Stimulated activated CD4-positive, alpha-beta T cell treated with anti-CD3 and anti-CD28 coated beads, Interleukin-15, amount 100 ng/mL, for 48 hours (primary cell): ENCODE measurements at regions not wholly inside any gene's neighbourhood (a gene's known extent, or its start where the extent isn't known, plus 50 kb on each side); places are given as distances from the start of the nearest gene placed in this dataset.
"Not testable (repeated sequence)": the region's sequence is repeated elsewhere in the genome, so short reads cannot be mapped to it uniquely, and the experiment has no call there.

ENCODE experiments used
- DNase-seq, 2 donors: peaks; one replicate each; pipeline ENCODE4 v3.0.0-alpha.2; 2020; ENCODE audit warnings: low read depth in 2 of 2

- no peak for DNase-seq
Measured at GRCh38 chr4:19520939-19521520, 730.7 kb upstream of the SLIT2 start.

DNA sequence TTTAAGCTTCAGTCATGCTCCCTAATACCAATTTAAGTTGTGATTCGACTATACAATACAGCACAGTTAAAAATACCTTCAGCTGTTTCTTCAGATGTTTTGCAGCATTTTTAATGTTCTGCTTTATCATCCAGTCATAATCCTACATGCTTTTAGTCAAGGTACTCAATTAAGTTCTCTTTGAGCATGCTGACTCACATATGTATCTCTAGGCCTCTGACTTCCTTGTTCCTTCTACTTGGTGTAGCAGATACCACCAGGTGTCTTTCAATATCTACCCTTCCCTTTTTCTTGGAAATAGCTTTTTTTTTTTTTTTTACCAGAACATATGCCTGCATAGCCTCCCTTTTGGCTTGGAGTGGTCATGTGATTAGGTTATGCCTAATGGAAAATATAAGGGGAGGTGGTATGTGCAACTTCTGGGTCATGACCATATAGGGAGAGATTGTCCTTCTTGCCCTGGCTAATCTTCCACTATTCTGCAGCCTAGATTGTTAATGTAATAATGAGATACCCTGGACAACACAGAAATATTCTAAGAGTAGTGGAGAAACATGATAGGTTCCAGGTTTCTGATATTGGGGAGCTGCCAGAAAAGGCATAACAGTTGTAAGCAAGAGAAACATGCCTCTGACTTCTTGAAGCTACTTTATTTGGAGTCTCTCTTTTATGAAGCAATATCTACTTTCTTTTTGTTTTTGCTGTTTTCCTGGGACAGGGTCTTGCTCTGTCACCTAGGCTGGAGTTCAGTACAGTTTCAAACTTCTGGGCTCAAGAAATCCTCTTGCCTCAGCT is 737.2 kb upstream of the SLIT2 start:
- DNase-seq: no peak

DNA sequence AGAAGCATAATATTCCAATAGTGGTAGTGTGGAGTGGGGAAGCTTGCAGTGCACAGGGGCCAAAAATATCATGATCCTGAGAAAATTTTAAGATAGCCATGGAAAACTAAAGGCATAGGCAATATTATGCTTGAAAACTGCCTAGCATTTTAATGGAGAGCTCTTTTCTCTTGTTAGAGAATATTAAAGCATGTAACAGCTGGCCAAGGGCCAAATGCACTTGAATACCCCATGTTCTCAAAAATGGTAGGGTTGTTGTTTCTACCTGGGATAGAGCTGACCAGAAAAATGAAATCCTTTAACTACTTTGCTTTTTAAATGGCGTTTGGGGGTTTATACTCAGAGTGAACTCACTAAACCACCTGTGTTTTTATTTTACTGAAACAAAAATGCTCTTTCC is 739.6 kb upstream of the SLIT2 start:
- no peak for DNase-seq

DNA sequence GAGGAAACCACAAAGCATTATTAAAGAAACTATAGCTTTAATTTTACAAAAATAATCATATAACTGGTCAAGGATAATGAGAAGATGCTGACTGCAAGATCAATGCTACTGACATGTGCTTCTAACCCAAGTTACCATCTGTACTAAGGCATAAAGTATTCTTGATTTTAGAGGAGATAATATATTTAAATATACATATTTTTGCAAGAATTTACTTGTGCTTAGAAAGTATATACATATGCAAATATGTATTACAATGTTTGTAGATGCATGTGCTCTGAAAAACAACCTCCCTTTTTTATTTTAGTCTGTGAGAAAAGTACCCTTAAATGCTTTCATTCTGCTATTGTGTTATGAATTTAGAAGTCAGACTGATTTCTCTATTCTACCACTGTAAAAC is 740.7 kb upstream of the SLIT2 start:
- no peak for DNase-seq

- no peak for DNase-seq
Measured at GRCh38 chr4:19508442-19508841, 743.3 kb upstream of the SLIT2 start.

DNA sequence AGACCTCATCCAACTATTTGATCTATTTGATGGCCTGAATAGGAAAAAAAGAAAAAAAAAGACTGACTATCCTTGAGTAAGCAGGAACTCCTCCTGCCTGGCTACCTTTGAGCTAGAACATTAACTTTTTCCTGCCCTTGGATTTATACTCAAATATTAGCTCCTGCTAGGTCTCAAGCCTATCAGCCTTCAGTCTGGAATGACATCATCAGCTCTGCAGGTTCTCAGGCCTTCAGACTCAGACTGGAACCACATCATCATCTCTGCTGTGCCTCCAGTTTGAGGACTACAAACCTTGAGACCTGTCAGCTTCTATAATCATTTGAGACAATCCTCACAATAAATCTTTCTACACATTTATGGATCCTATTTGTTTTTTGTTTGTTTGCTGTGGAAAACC is 754.0 kb upstream of the SLIT2 start:
- DNase-seq: no peak

DNA sequence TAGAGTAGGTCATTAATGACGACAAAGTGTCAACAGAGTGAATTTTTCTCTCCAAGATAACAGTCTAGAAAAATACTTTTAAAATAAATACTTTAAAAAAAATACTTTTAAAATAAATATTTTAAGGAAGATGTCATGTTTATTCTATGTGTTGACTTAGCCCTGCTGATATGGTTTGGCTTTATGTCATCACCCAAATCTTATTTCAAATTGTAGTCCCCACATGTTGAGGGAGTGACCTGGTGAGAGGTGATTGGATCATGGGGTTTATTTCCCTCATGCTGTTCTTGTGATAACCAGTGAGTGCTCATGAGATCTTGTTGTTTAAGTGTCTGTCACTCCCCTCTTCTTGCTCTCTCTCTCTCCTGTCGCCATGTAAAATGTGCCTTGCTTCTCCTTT is 754.9 kb upstream of the SLIT2 start:
- DNase-seq: no peak

DNA sequence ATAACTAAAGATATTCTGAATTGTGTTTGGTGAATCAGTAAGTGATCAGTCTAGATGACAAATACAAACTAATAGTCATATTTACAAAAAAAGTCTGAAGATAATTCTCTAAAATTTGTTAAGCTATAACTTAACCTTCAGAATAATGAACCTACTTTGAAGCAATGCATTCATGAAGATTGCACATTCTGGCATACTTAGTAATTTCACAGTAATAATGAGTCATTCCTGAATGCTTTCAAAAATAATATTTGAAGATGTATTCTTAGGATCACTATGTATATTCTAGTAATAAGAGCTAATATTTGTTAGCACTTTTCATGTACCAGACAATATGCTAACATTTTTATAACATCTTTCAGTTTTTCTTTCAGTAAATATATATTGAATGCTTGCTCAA is 756.7 kb upstream of the SLIT2 start:
- no peak for DNase-seq

- DNase-seq: no peak
Measured at GRCh38 chr4:19492606-19493005, 759.1 kb upstream of the SLIT2 start.

DNA sequence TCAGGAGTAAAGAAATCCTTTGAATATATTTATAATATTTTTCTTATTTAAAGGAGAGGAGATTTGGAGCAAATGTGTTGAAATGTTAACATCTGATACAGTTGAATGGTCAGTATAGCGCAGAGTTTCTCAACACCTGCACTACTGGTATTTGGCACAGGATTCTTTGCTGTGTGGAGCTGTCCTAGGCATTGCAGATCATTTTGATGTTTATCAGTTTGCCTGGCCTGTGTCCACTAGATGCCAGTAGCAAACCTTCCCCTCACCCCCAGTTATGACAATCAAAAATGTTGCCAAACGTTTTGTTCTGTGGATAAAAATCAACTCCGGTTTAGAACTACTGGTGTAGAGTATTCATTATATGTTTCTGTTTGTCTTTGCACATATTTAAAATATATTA is 765.3 kb upstream of the SLIT2 start:
- no peak for DNase-seq

GRCh38 chr4:19478791-19479190 is 772.9 kb upstream of the SLIT2 start:
- no peak for DNase-seq

DNA sequence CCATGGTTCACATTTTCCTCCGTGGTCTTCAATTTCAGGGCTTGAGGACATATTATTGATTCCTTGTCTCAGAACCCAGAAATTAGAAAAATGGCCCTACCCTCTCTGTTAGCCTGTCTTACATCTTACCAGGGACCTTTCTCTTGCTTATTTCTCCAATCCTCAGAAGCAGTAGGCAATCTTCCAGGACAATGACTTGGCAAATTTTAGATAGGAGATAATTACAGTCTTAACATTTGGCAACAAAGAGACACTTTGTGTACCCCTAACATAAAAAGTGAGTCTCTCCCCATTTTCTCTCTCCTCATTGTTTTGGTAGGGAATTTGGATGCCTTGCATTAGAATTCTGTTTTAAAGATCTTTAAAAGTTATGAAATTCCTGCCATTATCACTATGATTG is 778.1 kb upstream of the SLIT2 start:
- no peak for DNase-seq

DNA sequence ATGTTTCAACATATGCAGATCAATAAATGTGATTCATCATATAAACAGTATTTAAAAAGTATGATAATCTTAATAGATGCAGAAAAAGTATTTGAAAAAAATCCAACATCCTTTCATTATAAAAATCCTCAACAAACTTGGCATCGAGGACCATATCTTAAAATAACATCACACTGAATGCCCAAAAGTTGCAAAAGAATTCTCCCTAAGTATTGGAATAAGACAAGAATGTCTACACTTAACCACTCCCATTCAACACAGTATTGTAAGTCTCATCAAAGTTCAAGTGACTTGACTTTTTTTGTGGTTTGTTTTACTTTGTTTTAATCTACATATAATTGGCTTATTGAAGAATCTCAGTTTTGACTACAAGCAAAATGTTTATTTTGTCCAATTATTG is 779.0 kb upstream of the SLIT2 start:
- no peak for DNase-seq

DNA sequence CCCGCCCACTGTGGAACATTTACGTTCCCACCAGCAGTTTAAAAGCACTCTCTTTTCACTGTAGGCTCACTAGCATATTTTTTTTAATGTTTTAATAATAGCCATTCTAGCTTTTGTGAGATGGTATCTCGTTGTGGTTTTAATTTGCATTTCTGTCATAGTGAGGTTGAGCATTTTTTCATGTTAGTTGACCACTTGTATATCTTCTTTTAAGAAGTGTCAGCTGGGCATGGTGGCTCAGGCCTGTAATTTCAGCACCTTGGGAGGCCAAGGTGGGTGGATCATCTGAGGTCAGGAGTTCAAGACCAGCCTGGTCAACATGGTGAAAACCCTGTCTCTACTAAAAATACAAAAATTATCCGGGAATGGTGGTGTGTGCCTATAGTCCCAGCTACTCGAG is 781.7 kb upstream of the SLIT2 start:
- not testable (repeated sequence) for DNase-seq

- DNase-seq: no peak
Measured at GRCh38 chr4:19462117-19462516, 789.6 kb upstream of the SLIT2 start.

GRCh38 chr4:19455850-19456602 is 795.7 kb upstream of the SLIT2 start:
- no peak for DNase-seq

DNA sequence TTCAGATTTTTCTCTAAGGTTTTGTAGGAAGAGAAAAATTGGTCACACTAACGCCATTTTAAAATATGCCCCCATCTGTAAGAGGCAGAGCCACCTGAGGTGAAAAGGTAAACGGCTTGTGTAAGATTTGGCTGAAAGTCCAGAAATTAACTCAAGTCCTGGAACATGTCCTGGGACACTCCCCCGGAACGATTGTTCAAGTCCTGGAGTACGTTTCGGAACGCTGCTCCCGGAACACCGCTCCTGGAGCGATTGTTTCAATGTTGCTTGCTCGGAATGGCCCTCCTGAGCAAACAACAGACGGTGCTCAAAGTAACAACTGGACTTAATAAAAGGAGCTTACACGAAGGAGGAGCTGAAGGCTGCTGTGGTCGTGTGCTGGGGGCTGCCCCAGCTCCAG is 796.5 kb upstream of the SLIT2 start:
- no peak for DNase-seq

GRCh38 chr4:19438233-19438632 is 813.5 kb upstream of the SLIT2 start:
- no peak for DNase-seq

DNA sequence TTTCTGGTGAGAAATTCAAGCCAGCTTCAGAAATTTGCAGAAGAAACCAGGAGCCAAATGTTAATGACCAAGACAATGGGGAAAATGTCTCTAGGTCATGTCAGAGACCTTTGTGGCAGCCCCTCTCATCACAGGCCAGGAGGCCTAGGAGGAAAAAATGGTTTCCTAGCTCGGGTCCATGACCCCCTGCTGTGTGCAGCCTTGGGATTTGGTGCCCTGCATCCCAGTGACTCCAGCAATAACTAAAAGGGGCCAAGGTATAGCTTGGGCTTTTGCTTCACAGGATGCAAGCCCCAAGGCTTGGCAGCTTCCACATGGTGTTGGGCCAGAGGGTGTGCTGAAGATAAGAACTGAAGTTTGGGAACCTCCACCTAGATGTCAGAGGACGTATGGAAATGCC is 814.7 kb upstream of the SLIT2 start:
- DNase-seq: no peak

- DNase-seq: no peak
Measured at GRCh38 chr4:19429684-19430083, 822.0 kb upstream of the SLIT2 start.

GRCh38 chr4:19425146-19425545 is 826.6 kb upstream of the SLIT2 start:
- DNase-seq: no peak

DNA sequence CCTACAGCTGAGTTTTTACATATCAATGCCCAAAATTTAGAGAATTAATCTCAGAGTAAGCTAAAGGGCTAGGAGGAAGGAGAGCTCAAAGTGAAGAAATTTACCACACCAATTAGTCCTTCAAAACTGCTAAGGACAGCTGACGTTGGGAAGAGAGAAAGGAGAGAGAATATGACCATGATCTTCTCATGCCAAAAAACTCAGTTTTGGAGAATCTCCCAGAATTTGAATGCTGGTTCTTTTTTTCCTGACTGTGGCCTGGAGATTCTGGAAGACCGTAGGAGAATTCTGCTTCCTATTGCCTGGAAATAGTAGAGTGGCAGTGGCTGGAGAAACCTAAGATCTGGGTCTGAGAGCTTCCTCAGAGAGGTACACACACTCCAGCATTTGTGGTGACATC is 834.4 kb upstream of the SLIT2 start:
- no peak for DNase-seq

- DNase-seq: no peak
Measured at GRCh38 chr4:19416146-19416545, 835.6 kb upstream of the SLIT2 start.
